ENCODE measurements at regions not wholly inside any gene's neighbourhood (a gene's known extent, or its start where the extent isn't known, plus 50 kb on each side); places are given as distances from the start of the nearest gene placed in this dataset.

- Mint-ChIP-seq H3K27me3 (ENCODE audit: low read depth) (peaks cover 28% of the 10 kb centered on the region), H3K4me1 (ENCODE audit: low read depth) (no peaks in the 10 kb centered on the region), H3K4me3 (no peak overlapping the region), H3K36me3 (ENCODE audit: insufficient read depth) (no peaks in the 10 kb centered on the region), H3K9me3 (no peaks in the 10 kb centered on the region)
- no peak for DNase-seq
- ATAC-seq: no peak
Measured at GRCh38 chr12:114733919-114734318, 49.9 kb upstream of the TBX3 start.
